ENCODE measurements at regions not wholly inside any gene's neighbourhood (a gene's known extent, or its start where the extent isn't known, plus 50 kb on each side); places are given as distances from the start of the nearest gene placed in this dataset.

DNA sequence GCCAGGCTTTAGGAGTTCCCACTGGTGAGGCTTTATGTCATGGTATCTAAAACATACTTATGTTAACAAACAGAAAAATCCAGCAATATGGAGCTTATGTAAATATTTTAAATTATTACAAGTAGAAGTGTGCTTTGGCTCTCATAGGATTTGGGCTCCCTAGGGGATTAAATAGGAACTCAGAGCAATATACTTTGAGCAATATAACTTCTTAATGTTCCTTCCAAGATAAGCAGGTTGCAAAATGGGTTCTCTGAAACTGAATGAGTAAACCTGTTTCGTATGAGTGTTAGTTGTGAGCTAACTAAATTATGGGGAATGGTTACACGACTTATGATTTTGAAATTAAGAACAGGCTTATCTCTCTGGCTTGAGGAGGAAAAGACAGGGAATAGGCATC lies 366.1 kb upstream of the ZNF385D start:
- H3K4me1 Mint-ChIP-seq (ENCODE audit: low read depth) = no peaks in the 10 kb centered on the region
- H3K36me3 Mint-ChIP-seq (ENCODE audit: low read depth) = no peaks in the 10 kb centered on the region
- no peaks in the 10 kb centered on the region for H3K27me3 Mint-ChIP-seq
- H3K27ac Mint-ChIP-seq = no peak overlapping the region
- H3K9me3 Mint-ChIP-seq = no peaks in the 10 kb centered on the region
- DNase-seq (no peak), ATAC-seq (ENCODE audit: poor library complexity) (no peak)
- CTCF ChIA-PET = no interaction called here
- H3K9me3 ChIP-seq (ENCODE audit: control insufficient read depth in 1 of 2, insufficient read depth in 1 of 2, low read length in 2 of 2) = no peaks in the 10 kb centered on the region
- H3K27ac ChIP-seq (ENCODE audit: low read depth in 1 of 2, low read length in 2 of 2) = no peak overlapping the region
- H3K27me3 ChIP-seq (ENCODE audit: control insufficient read depth in 1 of 2, insufficient read depth in 2 of 2, low read length in 2 of 2) = no peaks in the 10 kb centered on the region
- TF ChIP-seq, protein P1, sequence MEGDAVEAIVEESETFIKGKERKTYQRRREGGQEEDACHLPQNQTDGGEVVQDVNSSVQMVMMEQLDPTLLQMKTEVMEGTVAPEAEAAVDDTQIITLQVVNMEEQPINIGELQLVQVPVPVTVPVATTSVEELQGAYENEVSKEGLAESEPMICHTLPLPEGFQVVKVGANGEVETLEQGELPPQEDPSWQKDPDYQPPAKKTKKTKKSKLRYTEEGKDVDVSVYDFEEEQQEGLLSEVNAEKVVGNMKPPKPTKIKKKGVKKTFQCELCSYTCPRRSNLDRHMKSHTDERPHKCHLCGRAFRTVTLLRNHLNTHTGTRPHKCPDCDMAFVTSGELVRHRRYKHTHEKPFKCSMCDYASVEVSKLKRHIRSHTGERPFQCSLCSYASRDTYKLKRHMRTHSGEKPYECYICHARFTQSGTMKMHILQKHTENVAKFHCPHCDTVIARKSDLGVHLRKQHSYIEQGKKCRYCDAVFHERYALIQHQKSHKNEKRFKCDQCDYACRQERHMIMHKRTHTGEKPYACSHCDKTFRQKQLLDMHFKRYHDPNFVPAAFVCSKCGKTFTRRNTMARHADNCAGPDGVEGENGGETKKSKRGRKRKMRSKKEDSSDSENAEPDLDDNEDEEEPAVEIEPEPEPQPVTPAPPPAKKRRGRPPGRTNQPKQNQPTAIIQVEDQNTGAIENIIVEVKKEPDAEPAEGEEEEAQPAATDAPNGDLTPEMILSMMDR (IDR thresholded peaks at IDR 0.05) = no peak
- H3K36me3 ChIP-seq (ENCODE audit: insufficient read depth, low read length) = no peaks in the 10 kb centered on the region
- POLR2A ChIA-PET = no interaction called here
- no peak overlapping the region for H3K4me3 Mint-ChIP-seq
- H3K4me1 ChIP-seq (ENCODE audit: insufficient read depth, low read length) = no peaks in the 10 kb centered on the region
- H3K4me3 ChIP-seq (ENCODE audit: low read length) = no peak overlapping the region
- intact Hi-C loops (cut with DNase I, micrococcal nuclease) = no loop called here

DNA sequence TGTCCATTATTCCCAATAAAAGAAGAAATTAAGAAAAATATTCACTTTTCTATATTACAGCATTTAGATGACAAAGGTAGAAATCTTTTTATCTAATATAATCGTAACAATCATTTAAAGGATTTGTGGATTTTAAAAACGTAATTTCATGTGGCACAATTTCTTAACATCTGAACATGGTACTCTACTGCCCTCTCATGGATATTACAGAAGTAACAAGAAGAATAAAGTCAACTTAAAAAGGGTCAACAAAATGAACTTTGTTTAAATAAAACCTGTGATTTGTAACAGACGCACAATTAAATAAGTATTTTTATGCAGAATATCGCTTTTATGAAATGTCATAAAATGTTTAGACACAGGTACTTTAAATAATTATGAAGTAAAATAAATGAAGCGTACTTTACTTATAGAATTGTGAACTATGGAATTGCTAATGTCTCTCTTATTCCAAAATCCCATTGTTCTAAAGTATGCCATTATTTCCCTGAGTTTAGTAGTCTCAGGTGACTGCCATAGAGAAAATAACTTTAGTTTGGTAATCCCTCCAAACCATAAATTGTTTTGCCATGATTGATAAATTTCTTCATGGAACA lies 366.8 kb upstream of the ZNF385D start:
- ChIA-PET POLR2A (no interaction called here), CTCF (no interaction called here)
- H3K27me3 Mint-ChIP-seq = no peaks in the 10 kb centered on the region
- H3K27ac Mint-ChIP-seq = no peak overlapping the region
- Histone ChIP-seq H3K36me3 (ENCODE audit: insufficient read depth, low read length) (no peaks in the 10 kb centered on the region), H3K27me3 (ENCODE audit: control insufficient read depth in 1 of 2, insufficient read depth in 2 of 2, low read length in 2 of 2) (no peaks in the 10 kb centered on the region), H3K4me3 (ENCODE audit: low read length) (no peak overlapping the region), H3K9me3 (ENCODE audit: control insufficient read depth in 1 of 2, insufficient read depth in 1 of 2, low read length in 2 of 2) (no peaks in the 10 kb centered on the region), H3K4me1 (ENCODE audit: insufficient read depth, low read length) (no peaks in the 10 kb centered on the region), H3K27ac (ENCODE audit: low read depth in 1 of 2, low read length in 2 of 2) (no peak overlapping the region)
- intact Hi-C loops (cut with DNase I, micrococcal nuclease) = no loop called here
- no peaks in the 10 kb centered on the region for H3K36me3 Mint-ChIP-seq (ENCODE audit: low read depth)
- H3K9me3 Mint-ChIP-seq = no peaks in the 10 kb centered on the region
- H3K4me3 Mint-ChIP-seq = no peak overlapping the region
- TF ChIP-seq, protein P1 (IDR thresholded peaks at IDR 0.05) = no peak
- no peak for ATAC-seq (ENCODE audit: poor library complexity)
- no peaks in the 10 kb centered on the region for H3K4me1 Mint-ChIP-seq (ENCODE audit: low read depth)
- DNase-seq = peak in 2 of 14 experiments; percentile 7

DNA sequence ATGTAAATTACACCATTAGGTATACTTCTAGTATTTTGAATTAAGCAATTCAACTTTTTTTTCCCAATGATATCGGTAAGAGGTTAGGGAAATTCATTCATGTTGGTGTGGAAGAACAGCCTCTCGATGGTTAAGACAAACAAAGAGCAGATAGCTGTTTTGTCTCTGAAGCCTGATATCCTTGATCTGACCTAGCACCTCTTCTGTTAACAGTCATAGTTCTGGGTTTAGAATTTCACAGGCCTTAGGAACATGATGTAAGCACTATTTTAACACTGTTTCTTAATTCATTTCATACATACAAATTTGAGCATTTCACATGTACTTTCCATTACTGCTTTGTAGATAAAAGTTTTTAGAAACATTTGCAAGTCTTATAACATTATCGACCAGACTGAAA lies 367.5 kb upstream of the ZNF385D start:
- no peak for ATAC-seq (ENCODE audit: poor library complexity)
- ChIA-PET CTCF (no interaction called here), POLR2A (no interaction called here)
- intact Hi-C loops (cut with DNase I, micrococcal nuclease) = no loop called here
- no peaks in the 10 kb centered on the region for H3K4me1 ChIP-seq (ENCODE audit: insufficient read depth, low read length)
- H3K27ac Mint-ChIP-seq = no peak overlapping the region
- no peaks in the 10 kb centered on the region for H3K27me3 Mint-ChIP-seq
- DNase-seq = no peak
- no peaks in the 10 kb centered on the region for H3K4me1 Mint-ChIP-seq (ENCODE audit: low read depth)
- H3K4me3 Mint-ChIP-seq = no peak overlapping the region
- H3K36me3 ChIP-seq (ENCODE audit: insufficient read depth, low read length) = no peaks in the 10 kb centered on the region
- no peaks in the 10 kb centered on the region for H3K9me3 ChIP-seq (ENCODE audit: control insufficient read depth in 1 of 2, insufficient read depth in 1 of 2, low read length in 2 of 2)
- H3K27ac ChIP-seq (ENCODE audit: low read depth in 1 of 2, low read length in 2 of 2) = no peak overlapping the region
- H3K4me3 ChIP-seq (ENCODE audit: low read length) = no peak overlapping the region
- no peaks in the 10 kb centered on the region for H3K9me3 Mint-ChIP-seq
- H3K36me3 Mint-ChIP-seq (ENCODE audit: low read depth) = no peaks in the 10 kb centered on the region
- TF ChIP-seq, protein P1 (IDR thresholded peaks at IDR 0.05) = no peak
- no peaks in the 10 kb centered on the region for H3K27me3 ChIP-seq (ENCODE audit: control insufficient read depth in 1 of 2, insufficient read depth in 2 of 2, low read length in 2 of 2)

All from CD4-positive, alpha-beta T cell (primary cell).